ENCODE measurements at regions not wholly inside any gene's neighbourhood (a gene's known extent, or its start where the extent isn't known, plus 50 kb on each side); places are given as distances from the start of the nearest gene placed in this dataset.

DNA sequence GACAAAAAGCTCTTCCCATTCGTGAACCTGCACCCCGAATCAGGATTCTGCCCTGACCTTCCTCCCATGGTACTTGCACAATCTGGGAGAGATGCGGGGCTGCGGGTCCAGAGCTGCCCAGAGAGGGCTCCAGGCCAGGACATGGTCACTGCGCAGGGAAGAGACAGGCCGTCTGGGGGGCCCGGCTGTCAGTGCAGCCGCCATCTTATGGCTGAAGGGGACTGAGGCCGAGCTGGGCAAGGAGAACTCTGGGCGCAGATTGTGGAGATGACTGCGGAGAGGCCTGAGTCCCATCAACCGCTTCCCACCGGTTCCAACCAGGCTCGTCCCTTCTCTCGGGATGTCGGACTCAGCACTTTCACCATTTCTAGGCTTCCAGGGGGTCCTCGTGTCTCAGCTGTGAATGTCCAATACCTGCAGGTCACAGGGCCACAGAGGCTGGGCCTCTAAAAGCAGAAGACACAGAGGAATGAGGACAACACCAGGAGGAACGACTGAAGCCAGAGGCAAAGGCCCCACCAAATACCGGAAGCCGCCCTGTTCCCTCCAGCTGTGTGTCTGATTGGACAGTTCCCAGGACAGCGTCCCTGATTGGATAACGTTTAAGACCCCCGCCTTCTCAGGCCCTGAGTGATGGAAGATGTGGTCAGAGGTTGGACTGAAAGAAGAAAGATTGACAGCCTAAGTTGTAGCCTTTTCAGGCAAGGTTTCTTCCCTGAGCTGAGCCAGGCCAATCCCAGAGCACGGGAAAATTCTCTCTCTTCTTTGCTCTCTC, 117.1 kb upstream of the ZNF91 start:
- TF ChIP-seq, protein P1, sequence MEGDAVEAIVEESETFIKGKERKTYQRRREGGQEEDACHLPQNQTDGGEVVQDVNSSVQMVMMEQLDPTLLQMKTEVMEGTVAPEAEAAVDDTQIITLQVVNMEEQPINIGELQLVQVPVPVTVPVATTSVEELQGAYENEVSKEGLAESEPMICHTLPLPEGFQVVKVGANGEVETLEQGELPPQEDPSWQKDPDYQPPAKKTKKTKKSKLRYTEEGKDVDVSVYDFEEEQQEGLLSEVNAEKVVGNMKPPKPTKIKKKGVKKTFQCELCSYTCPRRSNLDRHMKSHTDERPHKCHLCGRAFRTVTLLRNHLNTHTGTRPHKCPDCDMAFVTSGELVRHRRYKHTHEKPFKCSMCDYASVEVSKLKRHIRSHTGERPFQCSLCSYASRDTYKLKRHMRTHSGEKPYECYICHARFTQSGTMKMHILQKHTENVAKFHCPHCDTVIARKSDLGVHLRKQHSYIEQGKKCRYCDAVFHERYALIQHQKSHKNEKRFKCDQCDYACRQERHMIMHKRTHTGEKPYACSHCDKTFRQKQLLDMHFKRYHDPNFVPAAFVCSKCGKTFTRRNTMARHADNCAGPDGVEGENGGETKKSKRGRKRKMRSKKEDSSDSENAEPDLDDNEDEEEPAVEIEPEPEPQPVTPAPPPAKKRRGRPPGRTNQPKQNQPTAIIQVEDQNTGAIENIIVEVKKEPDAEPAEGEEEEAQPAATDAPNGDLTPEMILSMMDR (IDR thresholded peaks at IDR 0.05; ENCODE audit: insufficient read depth, low read depth, low read length): no peak
- no peak for TF ChIP-seq EZH2 (IDR thresholded peaks at IDR 0.05; ENCODE audit: insufficient read depth, low read length)

Measured in astrocyte (in vitro differentiated cells and primary cell).